B cell (primary cell): ENCODE measurements at regions not wholly inside any gene's neighbourhood (a gene's known extent, or its start where the extent isn't known, plus 50 kb on each side); places are given as distances from the start of the nearest gene placed in this dataset.

Experiments used
- ATAC-seq: fragments of 200-7000 bp; cut with Tn5 transposase; one replicate; pipeline ENCODE4 v1.10.0; 2021; ENCODE audit warnings: low read depth, mild to moderate bottlenecking, moderate number of reproducible peaks, moderate library complexity
- CTCF ChIA-PET: fragments of 350-600 bp; sonication (Branson Sonifier 250); formaldehyde crosslinking; loops from one replicate; lab custom pipeline; 2021; ENCODE audit warnings: antibody characterized with exemption, inconsistent platforms; lab: Charles Lee
- POLR2A ChIA-PET: fragments of 350-600 bp; sonication (Branson Sonifier 250); formaldehyde crosslinking; loops from one replicate; lab custom pipeline; 2021; ENCODE audit warnings: antibody characterized with exemption; lab: Charles Lee
- DNase-seq: peaks from one replicate; pipeline ENCODE4 v3.0.0; 2013
- H2AFZ ChIP-seq: 2 replicates; pipeline ENCODE4 v1.6.1; 2012; ENCODE audit warnings: mild to moderate bottlenecking, low read depth, low read length; ENCODE audit not compliant: insufficient read depth, poor library complexity, severe bottlenecking
- H3K27ac ChIP-seq, 2 donors: 1 replicate in 1 of 2; 2 replicates in 1 of 2; pipeline ENCODE4 v1.5.1; 2012 to 2013; ENCODE audit warnings: low read length in 2 of 2, mild to moderate bottlenecking in 2 of 2, moderate library complexity in 1 of 2
- H3K27me3 ChIP-seq, 4 experiments: fragments of 200-600 bp in 1 of 4; sonication (generic) in 1 of 4; replicated peaks in 1 of 4; 1 replicate in 2 of 4; 2 replicates in 2 of 4; pipeline versions ENCODE4 v1.6.1 to v1.7.0; 2013 to 2016; ENCODE audit warnings: low read length in 3 of 4, mild to moderate bottlenecking in 2 of 4, mixed read lengths in 1 of 4, moderate library complexity in 1 of 4; ENCODE audit not compliant: insufficient read depth in 4 of 4, control insufficient read depth in 3 of 4; ENCODE audit errors: control extremely low read depth in 1 of 4
- H3K36me3 ChIP-seq, 2 experiments: replicated peaks in 1 of 2; 1 replicate in 1 of 2; 2 replicates in 1 of 2; pipeline versions ENCODE4 v1.6.1 to v1.7.1; 2013; ENCODE audit warnings: low read length in 1 of 2; ENCODE audit not compliant: insufficient read depth in 2 of 2, control insufficient read depth in 1 of 2; ENCODE audit errors: control extremely low read depth in 1 of 2, extremely low read depth in 1 of 2
- H3K4me1 ChIP-seq, 2 donors: fragments of 200-600 bp in 1 of 2; sonication (generic) in 1 of 2; 1 replicate in 1 of 2; 2 replicates in 1 of 2; pipeline versions ENCODE4 v1.5.1 to v1.6.1; 2013 to 2017; ENCODE audit warnings: low read length in 2 of 2; ENCODE audit not compliant: control insufficient read depth in 2 of 2, insufficient read depth in 2 of 2
- H3K4me2 ChIP-seq: replicated peaks from 2 replicates; pipeline ENCODE3; 2012; ENCODE audit warnings: mild to moderate bottlenecking, low read depth, low read length; ENCODE audit not compliant: poor library complexity, severe bottlenecking
- H3K4me3 ChIP-seq, 5 experiments: fragments of 200-600 bp in 1 of 5; sonication (generic) in 1 of 5; 1 replicate in 3 of 5; 2 replicates in 2 of 5; pipeline versions ENCODE4 v1.5.1 to v1.7.0; 2011 to 2016; ENCODE audit warnings: low read length in 4 of 5, mild to moderate bottlenecking in 4 of 5, low read depth in 2 of 5, control low read depth in 1 of 5, moderate library complexity in 1 of 5; ENCODE audit not compliant: insufficient read depth in 1 of 5; ENCODE audit errors: control extremely low read depth in 1 of 5, extremely low read depth in 1 of 5
- H3K79me2 ChIP-seq: fragments of 200-600 bp; sonication (generic); one replicate; pipeline ENCODE4 v1.6.0; 2016; ENCODE audit warnings: low read length; ENCODE audit not compliant: control insufficient read depth, insufficient read depth
- H3K9ac ChIP-seq: fragments of 200-600 bp; sonication (generic); 2 replicates; pipeline ENCODE4 v1.6.1; 2017; ENCODE audit warnings: mild to moderate bottlenecking, low read length, moderate library complexity
- H3K9me3 ChIP-seq, 3 donors: one replicate each; pipeline versions ENCODE4 v1.6.1 to v1.7.1; 2013; ENCODE audit warnings: low read length in 2 of 3; ENCODE audit not compliant: control insufficient read depth in 2 of 3, insufficient read depth in 1 of 3; ENCODE audit errors: control extremely low read depth in 1 of 3
- H4K20me1 ChIP-seq: 2 replicates; pipeline ENCODE4 v1.6.0; 2012; ENCODE audit warnings: mild to moderate bottlenecking, low read length; ENCODE audit not compliant: insufficient read depth, control insufficient read depth, poor library complexity, severe bottlenecking
- H3K27ac Mint-ChIP-seq: one replicate; pipeline ENCODE4 v1.8.0; 2021; ENCODE audit warnings: mixed read lengths
- H3K27me3 Mint-ChIP-seq: one replicate; pipeline ENCODE4 v1.8.0; 2021; ENCODE audit warnings: mixed read lengths
- H3K4me1 Mint-ChIP-seq: one replicate; pipeline ENCODE4 v1.8.0; 2021; ENCODE audit warnings: mixed read lengths
- H3K4me3 Mint-ChIP-seq: one replicate; pipeline ENCODE4 v1.8.0; 2021; ENCODE audit warnings: mixed read lengths
- H3K9me3 Mint-ChIP-seq: one replicate; pipeline ENCODE4 v1.8.0; 2022; ENCODE audit warnings: mixed read lengths; ENCODE audit not compliant: insufficient read depth
- EZH2 ChIP-seq: IDR thresholded peaks from 2 replicates; pipeline ENCODE4 v1.6.1; 2012; ENCODE audit warnings: borderline replicate concordance, low read depth, mild to moderate bottlenecking, moderate library complexity, low read length; ENCODE audit not compliant: insufficient read depth, poor library complexity, severe bottlenecking
- WGBS: methylation state at CpG from one replicate; pipeline ENCODE4 v1.1.5; 2013; ENCODE audit warnings: missing lambda C conversion rate; ENCODE audit not compliant: insufficient coverage; 5-methylcytosine and 5-hydroxymethylcytosine counted together
- intact Hi-C: fragments of 100-400 bp; cut with micrococcal nuclease; formaldehyde crosslinking; loops from one replicate; pipeline ENCODE4 v1.10.0; 2022
- TF ChIP-seq, protein P1 (sequence below): fragments of 200-600 bp; IDR thresholded peaks from one replicate; pipeline ENCODE4 v1.8.0; 2022; ENCODE audit warnings: antibody characterized with exemption, mild to moderate bottlenecking

DNA sequence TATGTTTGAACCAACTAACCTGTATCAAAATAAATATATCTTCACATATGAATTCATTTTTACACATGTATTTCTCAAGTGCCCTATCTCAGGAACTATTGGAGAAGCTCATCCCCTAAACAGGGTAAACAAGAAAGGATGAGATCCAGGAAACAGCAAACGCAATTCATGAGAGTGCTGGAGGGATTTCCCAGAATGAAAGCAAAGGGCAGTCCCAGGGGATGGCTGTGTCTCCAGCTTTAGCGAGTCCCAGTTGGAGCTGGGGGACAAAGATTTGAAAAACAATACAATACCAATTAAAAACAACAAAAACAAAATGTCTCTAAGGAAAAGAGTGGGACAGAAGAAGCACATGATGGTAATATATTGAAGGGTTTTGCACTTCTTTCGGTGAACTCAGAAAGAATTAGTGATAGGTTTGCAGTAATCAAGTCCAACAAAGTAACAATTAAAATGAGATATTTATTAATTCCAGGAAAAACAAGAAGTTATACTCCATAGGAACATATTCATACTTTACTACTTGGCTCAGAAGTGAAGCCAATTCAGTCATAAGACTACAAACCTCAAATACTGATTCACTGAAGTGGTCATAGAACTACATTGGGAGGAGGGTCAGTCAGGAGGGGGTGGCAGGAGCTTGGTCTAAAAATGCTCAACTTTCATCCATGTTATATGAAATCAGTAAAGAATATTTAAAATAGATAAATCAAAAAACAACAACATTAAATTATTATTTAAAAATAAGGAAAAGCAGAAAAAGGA, 73.1 kb upstream of the PDE1A start:
- H3K27ac Mint-ChIP-seq: no peak overlapping the region
- H3K4me3 Mint-ChIP-seq: no peak overlapping the region
- Histone ChIP-seq H3K36me3 (no peaks in the 10 kb centered on the region), H4K20me1 (no peaks in the 10 kb centered on the region), H3K4me2 (no peak overlapping the region), H3K9me3 (no peaks in the 10 kb centered on the region), H2AFZ (no peak overlapping the region), H3K4me3 (no peak overlapping the region), H3K9ac (no peak overlapping the region), H3K79me2 (no peaks in the 10 kb centered on the region), H3K27me3 (no peaks in the 10 kb centered on the region), H3K27ac (no peak overlapping the region), H3K4me1 (no peaks in the 10 kb centered on the region)
- no peaks in the 10 kb centered on the region for H3K9me3 Mint-ChIP-seq
- intact Hi-C loops: no loop called here
- H3K4me1 Mint-ChIP-seq: no peaks in the 10 kb centered on the region
- no peaks in the 10 kb centered on the region for H3K27me3 Mint-ChIP-seq
- ATAC-seq (no peak), DNase-seq (no peak)
- ChIA-PET CTCF (no interaction called here), POLR2A (no interaction called here)
- TF ChIP-seq, protein P1, sequence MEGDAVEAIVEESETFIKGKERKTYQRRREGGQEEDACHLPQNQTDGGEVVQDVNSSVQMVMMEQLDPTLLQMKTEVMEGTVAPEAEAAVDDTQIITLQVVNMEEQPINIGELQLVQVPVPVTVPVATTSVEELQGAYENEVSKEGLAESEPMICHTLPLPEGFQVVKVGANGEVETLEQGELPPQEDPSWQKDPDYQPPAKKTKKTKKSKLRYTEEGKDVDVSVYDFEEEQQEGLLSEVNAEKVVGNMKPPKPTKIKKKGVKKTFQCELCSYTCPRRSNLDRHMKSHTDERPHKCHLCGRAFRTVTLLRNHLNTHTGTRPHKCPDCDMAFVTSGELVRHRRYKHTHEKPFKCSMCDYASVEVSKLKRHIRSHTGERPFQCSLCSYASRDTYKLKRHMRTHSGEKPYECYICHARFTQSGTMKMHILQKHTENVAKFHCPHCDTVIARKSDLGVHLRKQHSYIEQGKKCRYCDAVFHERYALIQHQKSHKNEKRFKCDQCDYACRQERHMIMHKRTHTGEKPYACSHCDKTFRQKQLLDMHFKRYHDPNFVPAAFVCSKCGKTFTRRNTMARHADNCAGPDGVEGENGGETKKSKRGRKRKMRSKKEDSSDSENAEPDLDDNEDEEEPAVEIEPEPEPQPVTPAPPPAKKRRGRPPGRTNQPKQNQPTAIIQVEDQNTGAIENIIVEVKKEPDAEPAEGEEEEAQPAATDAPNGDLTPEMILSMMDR: no peak
- no peak for TF ChIP-seq EZH2
- 100% methylated on average over 1 of the region's 3 CpGs for WGBS

DNA sequence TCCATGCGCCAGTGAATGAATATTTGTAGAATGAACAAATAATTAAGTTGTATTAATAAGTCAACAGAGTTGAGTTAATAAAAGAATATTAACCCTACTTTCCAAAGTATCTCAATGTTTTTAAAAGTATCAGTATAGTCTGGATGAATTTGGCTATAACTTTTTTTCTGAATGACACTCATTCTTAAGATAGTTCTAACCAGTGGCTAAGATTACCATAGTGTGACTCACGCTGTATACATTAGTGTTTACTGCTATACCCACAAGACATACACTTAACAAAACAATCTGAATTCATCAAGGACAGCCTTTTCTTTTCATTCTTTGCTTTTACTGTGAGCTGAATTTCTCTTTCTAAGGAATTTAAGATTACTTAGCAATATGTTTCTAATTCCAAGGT, 77.0 kb upstream of the PDE1A start:
- Histone ChIP-seq H3K4me1 (no peaks in the 10 kb centered on the region), H2AFZ (no peak overlapping the region), H3K27ac (no peak overlapping the region), H3K27me3 (no peaks in the 10 kb centered on the region), H3K4me2 (no peak overlapping the region), H3K9me3 (no peaks in the 10 kb centered on the region), H3K79me2 (no peaks in the 10 kb centered on the region), H3K36me3 (no peaks in the 10 kb centered on the region), H3K4me3 (no peak overlapping the region), H3K9ac (no peak overlapping the region), H4K20me1 (no peaks in the 10 kb centered on the region)
- no CpG with 5 or more reads among the region's 2 CpGs for WGBS
- no peaks in the 10 kb centered on the region for H3K4me1 Mint-ChIP-seq
- no peaks in the 10 kb centered on the region for H3K27me3 Mint-ChIP-seq
- no peak overlapping the region for H3K27ac Mint-ChIP-seq
- no peaks in the 10 kb centered on the region for H3K9me3 Mint-ChIP-seq
- ATAC-seq: no peak
- intact Hi-C loops: no loop called here
- H3K4me3 Mint-ChIP-seq: no peak overlapping the region
- ChIA-PET POLR2A (no interaction called here), CTCF (no interaction called here)
- TF ChIP-seq, protein P1: no peak
- TF ChIP-seq EZH2: no peak
- DNase-seq: no peak
